ENCODE measurements at regions not wholly inside any gene's neighbourhood (a gene's known extent, or its start where the extent isn't known, plus 50 kb on each side); places are given as distances from the start of the nearest gene placed in this dataset.

GRCh38 chr15:57902155-57902554 lies 163.4 kb downstream of the ALDH1A2 start:
- Mint-ChIP-seq H3K4me1 (ENCODE audit: low read depth) (no peaks in the 10 kb centered on the region), H3K27ac (no peak overlapping the region), H3K4me3 (no peak overlapping the region), H3K36me3 (ENCODE audit: low read depth) (no peaks in the 10 kb centered on the region), H3K9me3 (no peaks in the 10 kb centered on the region), H3K27me3 (peaks cover 10% of the 10 kb centered on the region)
- DNase-seq (no peak), ATAC-seq (no peak)
- CTCF ChIA-PET: interaction anchor here (1.2 kb wide), 1 partner anchor 168 kb away, joined by 3 read pairs; no protein-coding TSS in a partner anchor
- intact Hi-C loops (cut with micrococcal nuclease): no loop called here
- POLR2A ChIA-PET: interaction anchor here (0.7 kb wide), 1 partner anchor 340 kb away, joined by 3 read pairs; no protein-coding TSS in a partner anchor
- no peak for TF ChIP-seq CTCF (IDR thresholded peaks at IDR 0.05)

Measured in activated CD8-positive, alpha-beta T cell treated with anti-CD3 and anti-CD28 coated beads for 36 hours (primary cell).